ENCODE measurements at regions not wholly inside any gene's neighbourhood (a gene's known extent, or its start where the extent isn't known, plus 50 kb on each side); places are given as distances from the start of the nearest gene placed in this dataset.

GRCh38 chrX:118167361-118167760 lies 50.8 kb upstream of the KLHL13 start:
- CTCF ChIA-PET (ENCODE audit: unreplicated experiment): no interaction called here

DNA sequence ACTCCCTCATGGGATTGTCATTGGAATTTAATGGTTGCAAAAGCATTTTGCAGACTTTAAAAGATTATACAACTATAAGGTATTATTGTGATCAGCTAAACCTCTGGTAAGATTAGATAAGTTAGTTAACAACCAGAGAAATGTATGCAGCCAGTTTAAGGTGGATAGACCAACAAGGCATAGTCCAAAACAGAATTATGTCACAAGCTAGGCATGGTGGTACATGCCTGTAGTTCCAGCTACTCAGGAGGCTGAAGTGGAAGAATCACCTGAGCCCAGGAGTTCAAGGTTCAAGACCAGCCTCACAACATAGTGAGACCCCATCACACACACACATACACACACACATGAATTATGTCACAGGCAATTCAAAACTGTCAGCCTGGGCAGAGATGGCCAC lies 54.7 kb upstream of the KLHL13 start:
- H2AFZ ChIP-seq (ENCODE audit: low read length): no peak overlapping the region
- no peaks in the 10 kb centered on the region for H3K36me3 ChIP-seq (ENCODE audit: insufficient read depth, low read length)
- H3K9me3 ChIP-seq (ENCODE audit: low read length): no peaks in the 10 kb centered on the region
- H3K4me1 ChIP-seq (ENCODE audit: insufficient read depth, low read length, poor library complexity, severe bottlenecking): no peaks in the 10 kb centered on the region
- ChIA-PET CTCF (ENCODE audit: unreplicated experiment) (no interaction called here), POLR2A (no interaction called here)
- H3K9me2 ChIP-seq (ENCODE audit: insufficient read depth, low read length): no peaks in the 10 kb centered on the region
- no peak overlapping the region for H3K27ac ChIP-seq (ENCODE audit: low read depth, low read length, poor library complexity, severe bottlenecking)
- H3K79me2 ChIP-seq (ENCODE audit: insufficient read depth, low read depth, low read length): no peaks in the 10 kb centered on the region
- no peak for DNase-seq (ENCODE audit: low spot score)
- no peak overlapping the region for H3K4me2 ChIP-seq (ENCODE audit: low read length)
- no peaks in the 10 kb centered on the region for H4K20me1 ChIP-seq (ENCODE audit: insufficient read depth, low read length)
- TF ChIP-seq, protein P1, sequence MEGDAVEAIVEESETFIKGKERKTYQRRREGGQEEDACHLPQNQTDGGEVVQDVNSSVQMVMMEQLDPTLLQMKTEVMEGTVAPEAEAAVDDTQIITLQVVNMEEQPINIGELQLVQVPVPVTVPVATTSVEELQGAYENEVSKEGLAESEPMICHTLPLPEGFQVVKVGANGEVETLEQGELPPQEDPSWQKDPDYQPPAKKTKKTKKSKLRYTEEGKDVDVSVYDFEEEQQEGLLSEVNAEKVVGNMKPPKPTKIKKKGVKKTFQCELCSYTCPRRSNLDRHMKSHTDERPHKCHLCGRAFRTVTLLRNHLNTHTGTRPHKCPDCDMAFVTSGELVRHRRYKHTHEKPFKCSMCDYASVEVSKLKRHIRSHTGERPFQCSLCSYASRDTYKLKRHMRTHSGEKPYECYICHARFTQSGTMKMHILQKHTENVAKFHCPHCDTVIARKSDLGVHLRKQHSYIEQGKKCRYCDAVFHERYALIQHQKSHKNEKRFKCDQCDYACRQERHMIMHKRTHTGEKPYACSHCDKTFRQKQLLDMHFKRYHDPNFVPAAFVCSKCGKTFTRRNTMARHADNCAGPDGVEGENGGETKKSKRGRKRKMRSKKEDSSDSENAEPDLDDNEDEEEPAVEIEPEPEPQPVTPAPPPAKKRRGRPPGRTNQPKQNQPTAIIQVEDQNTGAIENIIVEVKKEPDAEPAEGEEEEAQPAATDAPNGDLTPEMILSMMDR (conservative IDR thresholded peaks at IDR 0.05; ENCODE audit: low read length): no peak
- TF ChIP-seq EZH2phosphoT487 (IDR thresholded peaks at IDR 0.05; ENCODE audit: borderline replicate concordance, low read depth, low read length): no peak
- intact Hi-C loops (cut with micrococcal nuclease; ENCODE audit: unreplicated experiment): no loop called here
- BruUV-seq (replicated peaks): no TSS peak
- no peak overlapping the region for H3K4me3 ChIP-seq (ENCODE audit: low read depth, low read length, poor library complexity, severe bottlenecking)

More at GRCh38 chrX:118167361-118167760, 50.8 kb upstream of the KLHL13 start:
- no peaks in the 10 kb centered on the region for H3K9me2 ChIP-seq (ENCODE audit: insufficient read depth, low read length)
- TF ChIP-seq, protein P1 (conservative IDR thresholded peaks at IDR 0.05; ENCODE audit: low read length): no peak
- TF ChIP-seq EZH2phosphoT487 (IDR thresholded peaks at IDR 0.05; ENCODE audit: borderline replicate concordance, low read depth, low read length): no peak
- H3K27ac ChIP-seq (ENCODE audit: low read depth, low read length, poor library complexity, severe bottlenecking): no peak overlapping the region
- no TSS peak for BruUV-seq (replicated peaks)
- no peaks in the 10 kb centered on the region for H4K20me1 ChIP-seq (ENCODE audit: insufficient read depth, low read length)
- no peaks in the 10 kb centered on the region for H3K4me1 ChIP-seq (ENCODE audit: insufficient read depth, low read length, poor library complexity, severe bottlenecking)
- no peak for DNase-seq (ENCODE audit: low spot score)
- POLR2A ChIA-PET: no interaction called here
- no peak overlapping the region for H2AFZ ChIP-seq (ENCODE audit: low read length)
- H3K9me3 ChIP-seq (ENCODE audit: low read length): no peaks in the 10 kb centered on the region
- H3K4me2 ChIP-seq (ENCODE audit: low read length): no peak overlapping the region
- H3K79me2 ChIP-seq (ENCODE audit: insufficient read depth, low read depth, low read length): no peaks in the 10 kb centered on the region
- no peak overlapping the region for H3K4me3 ChIP-seq (ENCODE audit: low read depth, low read length, poor library complexity, severe bottlenecking)
- no peaks in the 10 kb centered on the region for H3K36me3 ChIP-seq (ENCODE audit: insufficient read depth, low read length)
- intact Hi-C loops (cut with micrococcal nuclease; ENCODE audit: unreplicated experiment): no loop called here

DNA sequence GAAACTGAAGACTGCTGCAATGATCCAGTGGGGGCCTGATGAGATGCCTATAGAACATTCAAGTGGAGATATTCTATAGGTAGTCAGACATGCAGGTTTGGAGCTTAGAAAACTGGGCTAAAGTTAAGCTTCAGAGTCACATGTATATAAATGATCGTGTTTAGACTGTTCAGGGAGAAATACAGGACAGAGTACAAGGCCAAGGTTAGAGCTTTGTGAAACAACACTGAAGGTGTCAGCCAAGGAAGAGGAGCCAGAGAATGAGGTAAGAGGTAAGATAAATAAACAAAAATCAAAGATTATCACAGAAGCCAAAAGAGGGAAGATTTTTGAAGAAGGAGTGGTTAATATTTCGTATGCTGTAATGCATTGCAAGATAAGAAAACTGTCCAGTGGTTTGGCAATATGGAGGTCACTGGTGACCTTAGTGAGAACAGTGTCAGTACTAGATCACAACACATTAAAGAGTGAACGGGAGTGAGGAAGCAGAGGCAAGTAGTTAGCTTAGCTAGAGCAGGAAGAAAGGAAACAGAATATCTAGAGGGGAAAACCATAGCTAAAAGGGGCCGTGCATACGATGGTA lies 58.0 kb upstream of the KLHL13 start:
- Histone ChIP-seq H3K27ac (ENCODE audit: low read depth, low read length, poor library complexity, severe bottlenecking) (no peak overlapping the region), H3K4me3 (ENCODE audit: low read depth, low read length, poor library complexity, severe bottlenecking) (no peak overlapping the region), H2AFZ (ENCODE audit: low read length) (no peak overlapping the region), H4K20me1 (ENCODE audit: insufficient read depth, low read length) (no peaks in the 10 kb centered on the region), H3K4me2 (ENCODE audit: low read length) (no peak overlapping the region), H3K4me1 (ENCODE audit: insufficient read depth, low read length, poor library complexity, severe bottlenecking) (no peaks in the 10 kb centered on the region), H3K9me2 (ENCODE audit: insufficient read depth, low read length) (no peaks in the 10 kb centered on the region), H3K36me3 (ENCODE audit: insufficient read depth, low read length) (no peaks in the 10 kb centered on the region), H3K9me3 (ENCODE audit: low read length) (no peaks in the 10 kb centered on the region), H3K79me2 (ENCODE audit: insufficient read depth, low read depth, low read length) (no peaks in the 10 kb centered on the region)
- POLR2A ChIA-PET: interaction anchor here (0.6 to 1.3 kb wide), 2 partner anchors 19 to 83 kb away, joined by 3 read pairs; no protein-coding TSS in a partner anchor
- CTCF ChIA-PET (ENCODE audit: unreplicated experiment): no interaction called here
- TF ChIP-seq, protein P1 (conservative IDR thresholded peaks at IDR 0.05; ENCODE audit: low read length): no peak
- TF ChIP-seq EZH2phosphoT487 (IDR thresholded peaks at IDR 0.05; ENCODE audit: borderline replicate concordance, low read depth, low read length): no peak
- DNase-seq (ENCODE audit: low spot score): no peak
- no TSS peak for BruUV-seq (replicated peaks)
- intact Hi-C loops (cut with micrococcal nuclease; ENCODE audit: unreplicated experiment): no loop called here

Measured in OCI-LY7 (cell line).